ENCODE measurements at regions not wholly inside any gene's neighbourhood (a gene's known extent, or its start where the extent isn't known, plus 50 kb on each side); places are given as distances from the start of the nearest gene placed in this dataset.

GRCh38 chr3:35488526-35488925, 150.8 kb upstream of the ARPP21 start:
- Histone ChIP-seq H3F3A (replicated peaks; ENCODE audit: low read depth) (no peaks in the 10 kb centered on the region), H3K36me3 (ENCODE audit: insufficient read depth) (no peaks in the 10 kb centered on the region), H3K27ac (ENCODE audit: low read depth) (no peak overlapping the region), H3K4me3 (no peak overlapping the region), H3K9me2 (ENCODE audit: insufficient read depth) (no peaks in the 10 kb centered on the region), H3K27me3 (ENCODE audit: insufficient read depth) (no peaks in the 10 kb centered on the region), H4K20me1 (replicated peaks; ENCODE audit: insufficient read depth) (no peaks in the 10 kb centered on the region), H3K4me2 (no peak overlapping the region), H2AFZ (no peak overlapping the region), H3K79me2 (replicated peaks; ENCODE audit: insufficient read depth) (no peaks in the 10 kb centered on the region), H3K4me1 (ENCODE audit: insufficient read depth) (peaks cover 4% of the 10 kb centered on the region; the same call in 1 of the 2 replicates)
- Mint-ChIP-seq H3K4me3 (no peak overlapping the region), H3K27me3 (ENCODE audit: insufficient read depth, low read depth, poor library complexity) (no peaks in the 10 kb centered on the region), H3K9me3 (no peaks in the 10 kb centered on the region), H3K4me1 (peaks cover 24% of the 10 kb centered on the region; the same call in 2 of the 3 replicates), H3K27ac (no peak overlapping the region), H3K36me3 (ENCODE audit: low read depth) (no peaks in the 10 kb centered on the region)
- DNase-seq (ENCODE audit: low spot score) (no peak), ATAC-seq (no peak)
- no peak for TF ChIP-seq ZNF114 (CRISPR knock-in tag; IDR thresholded peaks at IDR 0.05)
- no peak for TF ChIP-seq EZH2 (IDR thresholded peaks at IDR 0.05; ENCODE audit: low read depth, unreplicated experiment)
- no peak for TF ChIP-seq ZNF462 (CRISPR knock-in tag; IDR thresholded peaks at IDR 0.05)
- no peak for TF ChIP-seq NANOG (IDR thresholded peaks at IDR 0.05; ENCODE audit: borderline replicate concordance)
- TF ChIP-seq CREB1 (CRISPR knock-in tag; IDR thresholded peaks at IDR 0.05; ENCODE audit: low read depth): no peak
- no peak for TF ChIP-seq EZH2phosphoT487 (IDR thresholded peaks at IDR 0.05; ENCODE audit: unreplicated experiment)
- TF ChIP-seq ETS1 (IDR thresholded peaks at IDR 0.05): no peak

All from GM23338 (cell line).